ENCODE measurements at regions not wholly inside any gene's neighbourhood (a gene's known extent, or its start where the extent isn't known, plus 50 kb on each side); places are given as distances from the start of the nearest gene placed in this dataset.

DNA sequence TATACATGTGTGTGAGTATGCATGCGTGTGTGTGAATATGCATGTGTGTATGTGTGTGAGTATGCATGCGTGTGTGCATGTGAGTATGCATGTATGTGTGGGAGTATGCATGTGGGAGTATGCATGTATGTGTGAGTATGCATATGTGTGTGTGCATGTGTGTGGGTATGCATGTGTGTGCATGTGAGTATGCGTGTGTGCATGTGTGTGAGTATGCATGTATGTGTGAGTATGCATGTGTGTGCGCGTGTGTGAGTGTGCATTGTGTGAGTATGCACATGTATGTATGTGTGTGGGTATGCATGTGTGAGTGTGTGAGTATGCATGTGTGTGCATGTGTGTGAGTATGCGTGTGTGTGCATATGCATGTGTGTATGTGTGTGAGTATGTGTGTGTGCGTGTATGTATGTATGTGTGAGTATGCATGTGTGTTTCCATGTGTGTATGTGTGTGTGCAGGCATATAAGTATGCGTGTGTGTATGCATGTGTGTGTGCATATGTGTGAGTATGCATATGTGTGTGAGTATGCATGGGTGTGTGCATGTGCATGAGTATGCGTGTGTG lies 97.9 kb upstream of the MED13L start (continued):
- TF ChIP-seq, protein P1, sequence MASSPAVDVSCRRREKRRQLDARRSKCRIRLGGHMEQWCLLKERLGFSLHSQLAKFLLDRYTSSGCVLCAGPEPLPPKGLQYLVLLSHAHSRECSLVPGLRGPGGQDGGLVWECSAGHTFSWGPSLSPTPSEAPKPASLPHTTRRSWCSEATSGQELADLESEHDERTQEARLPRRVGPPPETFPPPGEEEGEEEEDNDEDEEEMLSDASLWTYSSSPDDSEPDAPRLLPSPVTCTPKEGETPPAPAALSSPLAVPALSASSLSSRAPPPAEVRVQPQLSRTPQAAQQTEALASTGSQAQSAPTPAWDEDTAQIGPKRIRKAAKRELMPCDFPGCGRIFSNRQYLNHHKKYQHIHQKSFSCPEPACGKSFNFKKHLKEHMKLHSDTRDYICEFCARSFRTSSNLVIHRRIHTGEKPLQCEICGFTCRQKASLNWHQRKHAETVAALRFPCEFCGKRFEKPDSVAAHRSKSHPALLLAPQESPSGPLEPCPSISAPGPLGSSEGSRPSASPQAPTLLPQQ (tag by site-specific recombination; IDR thresholded peaks at IDR 0.05): no peak
- TF ChIP-seq ZNF211 (tag by site-specific recombination; IDR thresholded peaks at IDR 0.05; ENCODE audit: low read depth) (no peak), ZNF529 (tag by site-specific recombination; IDR thresholded peaks at IDR 0.05; ENCODE audit: insufficient replicate concordance) (no peak), ZSCAN5A (tag by site-specific recombination; IDR thresholded peaks at IDR 0.05) (no peak), ZNF449 (tag by site-specific recombination; IDR thresholded peaks at IDR 0.05) (no peak), HOXA7 (CRISPR knock-in tag; IDR thresholded peaks at IDR 0.05; ENCODE audit: borderline replicate concordance) (no peak), EGR2 (tag by site-specific recombination; IDR thresholded peaks at IDR 0.05; ENCODE audit: low read depth) (0 out of 2 replicates have a peak, but pooled peaks have one; percentile 37), SP3 (tag by site-specific recombination; IDR thresholded peaks at IDR 0.05) (no peak), ZNF24 (tag by site-specific recombination; IDR thresholded peaks at IDR 0.05) (no peak), ZNF521 (tag by site-specific recombination; IDR thresholded peaks at IDR 0.05) (0 out of 2 replicates have a peak, but pooled peaks have one; percentile 9), PRDM1 (tag by site-specific recombination; IDR thresholded peaks at IDR 0.05) (no peak), ZFP69B (tag by site-specific recombination; IDR thresholded peaks at IDR 0.05) (no peak), ZNF473 (tag by site-specific recombination; IDR thresholded peaks at IDR 0.05) (no peak), ZFHX2 (tag by site-specific recombination; conservative IDR thresholded peaks at IDR 0.05) (peak; percentile 39; the same call in 1 of the 2 replicates), SP7 (tag by site-specific recombination; IDR thresholded peaks at IDR 0.05) (no peak), ZNF707 (tag by site-specific recombination; IDR thresholded peaks at IDR 0.05) (no peak)
- TF ChIP-seq, protein P2, sequence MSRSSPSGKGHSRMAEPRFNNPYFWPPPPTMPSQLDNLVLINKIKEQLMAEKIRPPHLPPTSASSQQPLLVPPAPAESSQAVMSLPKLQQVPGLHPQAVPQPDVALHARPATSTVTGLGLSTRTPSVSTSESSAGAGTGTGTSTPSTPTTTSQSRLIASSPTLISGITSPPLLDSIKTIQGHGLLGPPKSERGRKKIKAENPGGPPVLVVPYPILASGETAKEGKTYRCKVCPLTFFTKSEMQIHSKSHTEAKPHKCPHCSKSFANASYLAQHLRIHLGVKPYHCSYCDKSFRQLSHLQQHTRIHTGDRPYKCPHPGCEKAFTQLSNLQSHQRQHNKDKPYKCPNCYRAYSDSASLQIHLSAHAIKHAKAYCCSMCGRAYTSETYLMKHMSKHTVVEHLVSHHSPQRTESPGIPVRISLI (tag by site-specific recombination; IDR thresholded peaks at IDR 0.05): no peak
- TF ChIP-seq, protein P3, sequence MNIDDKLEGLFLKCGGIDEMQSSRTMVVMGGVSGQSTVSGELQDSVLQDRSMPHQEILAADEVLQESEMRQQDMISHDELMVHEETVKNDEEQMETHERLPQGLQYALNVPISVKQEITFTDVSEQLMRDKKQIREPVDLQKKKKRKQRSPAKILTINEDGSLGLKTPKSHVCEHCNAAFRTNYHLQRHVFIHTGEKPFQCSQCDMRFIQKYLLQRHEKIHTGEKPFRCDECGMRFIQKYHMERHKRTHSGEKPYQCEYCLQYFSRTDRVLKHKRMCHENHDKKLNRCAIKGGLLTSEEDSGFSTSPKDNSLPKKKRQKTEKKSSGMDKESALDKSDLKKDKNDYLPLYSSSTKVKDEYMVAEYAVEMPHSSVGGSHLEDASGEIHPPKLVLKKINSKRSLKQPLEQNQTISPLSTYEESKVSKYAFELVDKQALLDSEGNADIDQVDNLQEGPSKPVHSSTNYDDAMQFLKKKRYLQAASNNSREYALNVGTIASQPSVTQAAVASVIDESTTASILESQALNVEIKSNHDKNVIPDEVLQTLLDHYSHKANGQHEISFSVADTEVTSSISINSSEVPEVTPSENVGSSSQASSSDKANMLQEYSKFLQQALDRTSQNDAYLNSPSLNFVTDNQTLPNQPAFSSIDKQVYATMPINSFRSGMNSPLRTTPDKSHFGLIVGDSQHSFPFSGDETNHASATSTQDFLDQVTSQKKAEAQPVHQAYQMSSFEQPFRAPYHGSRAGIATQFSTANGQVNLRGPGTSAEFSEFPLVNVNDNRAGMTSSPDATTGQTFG (tag by site-specific recombination; IDR thresholded peaks at IDR 0.05; ENCODE audit: borderline replicate concordance): no peak
